ENCODE measurements at regions not wholly inside any gene's neighbourhood (a gene's known extent, or its start where the extent isn't known, plus 50 kb on each side); places are given as distances from the start of the nearest gene placed in this dataset.

DNA sequence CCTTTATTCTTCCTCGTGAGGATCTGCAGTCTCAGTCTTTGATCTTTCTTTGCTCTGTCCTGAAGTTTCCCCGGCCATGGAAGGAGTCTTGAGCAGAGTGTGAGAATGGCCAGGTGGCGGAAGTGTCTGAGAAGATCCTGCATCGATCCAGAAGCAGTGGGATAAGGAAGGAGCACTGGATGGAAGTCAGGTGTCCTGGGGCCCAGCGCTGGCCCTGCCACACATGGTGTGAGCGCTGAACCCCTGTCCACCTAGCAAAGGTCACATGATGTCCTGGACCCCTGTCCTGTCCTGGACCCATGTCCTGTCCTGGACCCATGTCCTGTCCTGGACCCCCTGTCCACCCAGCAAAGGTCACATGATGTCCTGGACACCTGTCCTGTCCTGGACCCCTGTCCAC is 111.8 kb upstream of the MED13L start:
- no peak overlapping the region for H3K4me3 ChIP-seq (ENCODE audit: low read depth, low read length)
- DNase-seq (ENCODE audit: low read depth, low spot score): no peak
- no peak for TF ChIP-seq CTCF (IDR thresholded peaks at IDR 0.05; ENCODE audit: low read depth, low read length)
- in situ Hi-C loops (cut with HindIII; ENCODE audit: low sequenced_read_pairs): no loop called here

DNA sequence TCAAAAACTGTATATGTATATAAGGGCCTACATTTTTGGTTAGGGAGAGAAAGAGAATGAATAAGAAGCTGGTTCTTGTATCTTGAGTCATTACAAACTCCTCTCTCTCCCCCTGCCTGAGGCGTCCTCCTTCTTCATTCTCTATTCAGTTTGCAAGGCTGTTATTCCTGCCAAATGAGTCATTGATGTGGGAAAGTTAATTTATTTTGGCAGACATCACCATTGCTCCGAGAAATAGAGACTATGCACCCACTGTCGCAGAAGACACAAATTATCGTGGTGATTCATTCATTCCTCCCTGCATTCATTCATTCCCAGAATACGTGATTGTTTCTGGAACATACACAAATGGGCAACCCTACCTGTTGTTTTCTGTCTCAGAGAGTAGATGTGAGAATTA is 112.5 kb upstream of the MED13L start:
- in situ Hi-C loops (cut with HindIII; ENCODE audit: low sequenced_read_pairs): no loop called here
- H3K4me3 ChIP-seq (ENCODE audit: low read depth, low read length): no peak overlapping the region
- no peak for TF ChIP-seq CTCF (IDR thresholded peaks at IDR 0.05; ENCODE audit: low read depth, low read length)
- DNase-seq (ENCODE audit: low read depth, low spot score): peak; percentile 98

GRCh38 chr12:116390401-116391335 is 113.2 kb upstream of the MED13L start:
- TF ChIP-seq CTCF (IDR thresholded peaks at IDR 0.05; ENCODE audit: low read depth, low read length): no peak
- DNase-seq (ENCODE audit: low read depth, low spot score): no peak
- H3K4me3 ChIP-seq (ENCODE audit: low read depth, low read length): no peak overlapping the region
- in situ Hi-C loops (cut with HindIII; ENCODE audit: low sequenced_read_pairs): no loop called here

- in situ Hi-C loops (cut with HindIII; ENCODE audit: low sequenced_read_pairs): no loop called here
- TF ChIP-seq CTCF (IDR thresholded peaks at IDR 0.05; ENCODE audit: low read depth, low read length): no peak
- no peak overlapping the region for H3K4me3 ChIP-seq (ENCODE audit: low read depth, low read length)
- no peak for DNase-seq (ENCODE audit: low read depth, low spot score)
Observed at GRCh38 chr12:116391501-116391900, 114.0 kb upstream of the MED13L start.

DNA sequence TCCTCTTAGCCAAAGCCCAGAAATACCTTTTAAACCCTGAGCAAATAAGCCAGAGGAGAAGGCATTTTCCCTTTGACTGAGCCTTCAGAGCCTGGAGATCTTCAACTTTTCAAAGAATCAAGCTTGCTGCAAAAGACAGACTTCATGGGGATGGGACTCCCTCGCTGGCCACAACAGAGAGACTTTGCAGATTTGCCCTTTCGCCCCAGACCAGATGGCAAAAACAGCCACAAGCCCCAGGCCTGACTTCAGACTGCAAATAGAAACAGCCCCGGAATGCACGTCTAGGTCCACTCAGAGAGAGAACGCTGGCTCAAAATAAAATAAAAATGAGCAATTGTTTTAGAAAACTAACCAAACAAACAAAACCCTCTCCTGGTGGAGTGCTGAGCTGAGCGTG is 114.6 kb upstream of the MED13L start:
- in situ Hi-C loops (cut with HindIII; ENCODE audit: low sequenced_read_pairs): no loop called here
- no peak for TF ChIP-seq CTCF (IDR thresholded peaks at IDR 0.05; ENCODE audit: low read depth, low read length)
- DNase-seq (ENCODE audit: low read depth, low spot score): peak; percentile 55
- H3K4me3 ChIP-seq (ENCODE audit: low read depth, low read length): no peak overlapping the region

DNA sequence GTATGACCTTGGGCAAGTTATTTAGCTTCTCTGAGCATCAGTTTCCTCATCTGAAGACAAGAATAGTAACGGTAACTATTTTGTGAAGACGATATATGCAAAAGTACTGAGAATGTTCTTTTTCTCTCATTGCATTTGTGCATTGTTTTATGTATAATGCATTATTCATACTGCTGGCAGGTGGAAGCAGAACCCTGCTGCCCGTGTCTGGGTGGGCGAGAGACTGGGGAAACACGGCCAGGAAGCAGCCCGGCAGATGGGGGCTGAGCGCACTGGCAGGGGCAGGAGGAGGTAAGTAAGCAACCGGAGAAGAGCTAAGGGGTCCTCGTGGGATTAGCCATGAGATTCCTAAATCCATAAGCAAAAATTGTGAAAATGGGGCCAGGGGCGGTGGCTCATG is 115.8 kb upstream of the MED13L start:
- TF ChIP-seq CTCF (IDR thresholded peaks at IDR 0.05; ENCODE audit: low read depth, low read length): no peak
- no peak for DNase-seq (ENCODE audit: low read depth, low spot score)
- in situ Hi-C loops (cut with HindIII; ENCODE audit: low sequenced_read_pairs): no loop called here
- no peak overlapping the region for H3K4me3 ChIP-seq (ENCODE audit: low read depth, low read length)

Measured in astrocyte of the spinal cord (primary cell).